ENCODE measurements at regions not wholly inside any gene's neighbourhood (a gene's known extent, or its start where the extent isn't known, plus 50 kb on each side); places are given as distances from the start of the nearest gene placed in this dataset.

DNA sequence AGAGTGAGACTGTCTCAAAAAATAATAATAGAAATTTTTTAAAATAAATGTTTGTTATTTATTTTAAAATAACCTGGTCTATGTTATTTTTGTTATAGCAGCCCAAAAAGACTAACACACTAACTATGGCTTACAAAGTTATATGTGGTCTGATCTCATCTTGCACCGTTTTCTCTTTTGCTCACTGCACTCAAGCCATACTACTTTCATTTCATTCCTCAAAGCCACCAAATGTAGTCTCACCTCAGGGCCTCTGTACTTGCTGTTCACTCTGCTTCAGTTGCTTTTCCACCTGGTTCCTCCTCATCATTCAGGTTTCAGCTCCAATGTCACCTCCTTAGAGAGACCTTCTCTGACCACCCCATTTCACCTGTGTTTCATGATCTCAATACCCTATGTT is 55.2 kb upstream of the MDM1 start:
- POLR2A ChIA-PET = no interaction called here
- RAD21 ChIA-PET (ENCODE audit: low non-redundant PET in 1 of 2, low total read pairs in 2 of 2, uncharacterized antibody in 2 of 2, unreplicated experiment in 2 of 2) = no interaction called here
- Histone ChIP-seq H2AFZ (ENCODE audit: low read depth, low read length, poor library complexity, severe bottlenecking) (no peak overlapping the region), H3K27ac (ENCODE audit: low read depth, low read length) (no peak overlapping the region), H3K9me2 (ENCODE audit: insufficient read depth) (no peaks in the 10 kb centered on the region), H3K4me2 (ENCODE audit: low read length) (no peak overlapping the region), H3K79me2 (ENCODE audit: insufficient read depth, low read length) (no peaks in the 10 kb centered on the region), H3K9ac (ENCODE audit: low read length) (no peak overlapping the region), H4K20me1 (ENCODE audit: insufficient read depth) (no peaks in the 10 kb centered on the region), H3K9me3 (ENCODE audit: control insufficient read depth in 1 of 2, insufficient read depth in 1 of 2, low read depth in 1 of 2, low read length in 2 of 2) (no peaks in the 10 kb centered on the region), H3K4me1 (ENCODE audit: control insufficient read depth in 1 of 2, insufficient read depth in 2 of 2, low read length in 2 of 2) (no peaks in the 10 kb centered on the region), H3K27me3 (ENCODE audit: insufficient read depth, low read length) (no peaks in the 10 kb centered on the region), H3K36me3 (ENCODE audit: control insufficient read depth in 1 of 2, insufficient read depth in 2 of 2, low read length in 2 of 2) (no peaks in the 10 kb centered on the region), H3K4me3 (replicated peaks in 1 of 2; ENCODE audit: low read depth in 1 of 2, low read length in 2 of 2) (no peak overlapping the region)
- DNase-seq (ENCODE audit: low read depth, low spot score) = no peak
- intact Hi-C loops (cut with micrococcal nuclease) = no loop called here
- TF ChIP-seq ZBTB33 (IDR thresholded peaks at IDR 0.05; ENCODE audit: extremely low read depth, insufficient replicate concordance, low read length) = no peak
- no TSS peak for BruUV-seq (replicated peaks)
- CTCF ChIA-PET = no interaction called here
- ATAC-seq = no peak

GRCh38 chr12:68389305-68389704 is 57.1 kb upstream of the MDM1 start:
- no peaks in the 10 kb centered on the region for H3K4me1 ChIP-seq (ENCODE audit: control insufficient read depth in 1 of 2, insufficient read depth in 2 of 2, low read length in 2 of 2)
- ChIA-PET POLR2A (no interaction called here), RAD21 (ENCODE audit: low non-redundant PET in 1 of 2, low total read pairs in 2 of 2, uncharacterized antibody in 2 of 2, unreplicated experiment in 2 of 2) (no interaction called here), CTCF (no interaction called here)
- no TSS peak for BruUV-seq (replicated peaks)
- H2AFZ ChIP-seq (ENCODE audit: low read depth, low read length, poor library complexity, severe bottlenecking) = no peak overlapping the region
- intact Hi-C loops (cut with micrococcal nuclease) = no loop called here
- no peaks in the 10 kb centered on the region for H4K20me1 ChIP-seq (ENCODE audit: insufficient read depth)
- H3K79me2 ChIP-seq (ENCODE audit: insufficient read depth, low read length) = no peaks in the 10 kb centered on the region
- H3K36me3 ChIP-seq (ENCODE audit: control insufficient read depth in 1 of 2, insufficient read depth in 2 of 2, low read length in 2 of 2) = no peaks in the 10 kb centered on the region
- ATAC-seq (no peak), DNase-seq (ENCODE audit: low read depth, low spot score) (no peak)
- no peaks in the 10 kb centered on the region for H3K9me2 ChIP-seq (ENCODE audit: insufficient read depth)
- no peak overlapping the region for H3K27ac ChIP-seq (ENCODE audit: low read depth, low read length)
- H3K9me3 ChIP-seq (ENCODE audit: control insufficient read depth in 1 of 2, insufficient read depth in 1 of 2, low read depth in 1 of 2, low read length in 2 of 2) = no peaks in the 10 kb centered on the region
- no peak overlapping the region for H3K4me2 ChIP-seq (ENCODE audit: low read length)
- no peaks in the 10 kb centered on the region for H3K27me3 ChIP-seq (ENCODE audit: insufficient read depth, low read length)
- no peak overlapping the region for H3K4me3 ChIP-seq (replicated peaks in 1 of 2; ENCODE audit: low read depth in 1 of 2, low read length in 2 of 2)
- H3K9ac ChIP-seq (ENCODE audit: low read length) = no peak overlapping the region
- no peak for TF ChIP-seq ZBTB33 (IDR thresholded peaks at IDR 0.05; ENCODE audit: extremely low read depth, insufficient replicate concordance, low read length)
- no peak for TF ChIP-seq JUND (IDR thresholded peaks at IDR 0.05)
- no peak for TF ChIP-seq EZH2 (IDR thresholded peaks at IDR 0.05)
- TF ChIP-seq, protein P1, sequence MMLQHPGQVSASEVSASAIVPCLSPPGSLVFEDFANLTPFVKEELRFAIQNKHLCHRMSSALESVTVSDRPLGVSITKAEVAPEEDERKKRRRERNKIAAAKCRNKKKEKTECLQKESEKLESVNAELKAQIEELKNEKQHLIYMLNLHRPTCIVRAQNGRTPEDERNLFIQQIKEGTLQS (IDR thresholded peaks at IDR 0.05) = no peak
- TF ChIP-seq ZNF274 (IDR thresholded peaks at IDR 0.05; ENCODE audit: low read depth, low read length) = no peak
- TF ChIP-seq TCF7L2 (IDR thresholded peaks at IDR 0.05; ENCODE audit: borderline replicate concordance, extremely low read depth, insufficient read depth, insufficient read length) = no peak
- no peak for TF ChIP-seq ZFX (IDR thresholded peaks at IDR 0.05)
- no peak for TF ChIP-seq POLR2A (IDR thresholded peaks at IDR 0.05; ENCODE audit: borderline replicate concordance, extremely low read depth, insufficient read depth, insufficient read length)
- no peak for TF ChIP-seq EGR1 (IDR thresholded peaks at IDR 0.05; ENCODE audit: low read depth)
- TF ChIP-seq FOSL1 (IDR thresholded peaks at IDR 0.05; ENCODE audit: low read depth) = no peak
- TF ChIP-seq SP1 (IDR thresholded peaks at IDR 0.05; ENCODE audit: low read depth) = no peak
- TF ChIP-seq CBX3 (IDR thresholded peaks at IDR 0.05; ENCODE audit: low read depth) = no peak
- TF ChIP-seq EZH2phosphoT487 (IDR thresholded peaks at IDR 0.05; ENCODE audit: borderline replicate concordance) = no peak
- TF ChIP-seq, protein P2, sequence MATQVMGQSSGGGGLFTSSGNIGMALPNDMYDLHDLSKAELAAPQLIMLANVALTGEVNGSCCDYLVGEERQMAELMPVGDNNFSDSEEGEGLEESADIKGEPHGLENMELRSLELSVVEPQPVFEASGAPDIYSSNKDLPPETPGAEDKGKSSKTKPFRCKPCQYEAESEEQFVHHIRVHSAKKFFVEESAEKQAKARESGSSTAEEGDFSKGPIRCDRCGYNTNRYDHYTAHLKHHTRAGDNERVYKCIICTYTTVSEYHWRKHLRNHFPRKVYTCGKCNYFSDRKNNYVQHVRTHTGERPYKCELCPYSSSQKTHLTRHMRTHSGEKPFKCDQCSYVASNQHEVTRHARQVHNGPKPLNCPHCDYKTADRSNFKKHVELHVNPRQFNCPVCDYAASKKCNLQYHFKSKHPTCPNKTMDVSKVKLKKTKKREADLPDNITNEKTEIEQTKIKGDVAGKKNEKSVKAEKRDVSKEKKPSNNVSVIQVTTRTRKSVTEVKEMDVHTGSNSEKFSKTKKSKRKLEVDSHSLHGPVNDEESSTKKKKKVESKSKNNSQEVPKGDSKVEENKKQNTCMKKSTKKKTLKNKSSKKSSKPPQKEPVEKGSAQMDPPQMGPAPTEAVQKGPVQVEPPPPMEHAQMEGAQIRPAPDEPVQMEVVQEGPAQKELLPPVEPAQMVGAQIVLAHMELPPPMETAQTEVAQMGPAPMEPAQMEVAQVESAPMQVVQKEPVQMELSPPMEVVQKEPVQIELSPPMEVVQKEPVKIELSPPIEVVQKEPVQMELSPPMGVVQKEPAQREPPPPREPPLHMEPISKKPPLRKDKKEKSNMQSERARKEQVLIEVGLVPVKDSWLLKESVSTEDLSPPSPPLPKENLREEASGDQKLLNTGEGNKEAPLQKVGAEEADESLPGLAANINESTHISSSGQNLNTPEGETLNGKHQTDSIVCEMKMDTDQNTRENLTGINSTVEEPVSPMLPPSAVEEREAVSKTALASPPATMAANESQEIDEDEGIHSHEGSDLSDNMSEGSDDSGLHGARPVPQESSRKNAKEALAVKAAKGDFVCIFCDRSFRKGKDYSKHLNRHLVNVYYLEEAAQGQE (IDR thresholded peaks at IDR 0.05; ENCODE audit: low read depth) = no peak
